ENCODE measurements at regions not wholly inside any gene's neighbourhood (a gene's known extent, or its start where the extent isn't known, plus 50 kb on each side); places are given as distances from the start of the nearest gene placed in this dataset.
A peak's percentile ranks its signal among the peaks of the same experiment; 100 is the strongest.

DNA sequence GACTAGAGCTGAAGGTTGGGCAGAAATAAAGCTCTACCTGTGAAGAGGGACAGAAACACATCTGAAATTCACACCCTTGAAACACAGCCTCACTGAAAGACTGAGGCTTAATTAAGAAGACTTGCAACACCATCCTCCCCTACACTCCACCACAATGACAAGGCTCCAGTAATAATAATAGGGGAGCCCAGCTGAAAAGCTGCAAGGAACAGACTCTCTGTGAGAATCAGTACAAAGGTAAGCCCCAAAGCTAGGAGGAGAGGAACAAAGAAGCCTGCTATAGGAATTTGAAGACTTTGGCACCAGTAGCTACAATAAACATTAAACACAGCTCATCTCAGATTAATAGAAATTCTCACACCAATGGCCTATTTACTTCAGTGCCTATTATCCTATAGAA is 176.9 kb downstream of the FAT3 start:
- H3K9me3 Mint-ChIP-seq, result peaks cover 8 to 22% of the 10 kb centered on the region in 2 experiments
- Histone ChIP-seq H3K4me2 (ENCODE audit: insufficient read depth, insufficient read length, low read length) (no peak overlapping the region), H3K14ac (ENCODE audit: insufficient read depth, low read length) (no peak overlapping the region)

More for the DNA sequence above, 176.9 kb downstream of the FAT3 start:
- peaks cover 34 to 42% of the 10 kb centered on the region in 2 experiments for H3K4me1 Mint-ChIP-seq
- no peak overlapping the region for H2BK5ac ChIP-seq (ENCODE audit: insufficient read length, low read length)
- no peak overlapping the region for H4K5ac ChIP-seq (ENCODE audit: insufficient read length, low read depth, low read length)
- no peaks in the 10 kb centered on the region for H3K79me1 ChIP-seq (ENCODE audit: insufficient read depth, low read depth, low read length, poor library complexity, severe bottlenecking)
- DNase-seq, result no peak
- H3K23me2 ChIP-seq (ENCODE audit: insufficient read length, low read depth, low read length, poor library complexity, severe bottlenecking), result no peaks in the 10 kb centered on the region
- H3K56ac ChIP-seq (ENCODE audit: insufficient read length, low read depth, low read length), result no peak overlapping the region
- H3K18ac ChIP-seq (ENCODE audit: insufficient read length, low read depth, low read length), result no peak overlapping the region
- no peak overlapping the region for H2BK12ac ChIP-seq (ENCODE audit: insufficient read length, low read depth, low read length)
- no peaks in the 10 kb centered on the region for H3K27me3 ChIP-seq (ENCODE audit: insufficient read depth, low read length)
- no peak overlapping the region for H3K27ac ChIP-seq (ENCODE audit: insufficient read length, low read depth, low read length)
- H3K36me3 Mint-ChIP-seq (ENCODE audit: insufficient read depth in 1 of 3, low read depth in 3 of 3), result peaks cover 20 to 28% (median 27%) of the 10 kb centered on the region in 3 experiments
- no peak overlapping the region for H3K23ac ChIP-seq (ENCODE audit: insufficient read length, low read depth, low read length)
- no peak overlapping the region for H3T11ph ChIP-seq (ENCODE audit: low read length)
- no peak overlapping the region for H3K4me3 Mint-ChIP-seq
- no peak overlapping the region for H4K8ac ChIP-seq (replicated peaks; ENCODE audit: insufficient read length, low read depth, low read length)
- H2BK15ac ChIP-seq (ENCODE audit: low read depth, low read length), result no peak overlapping the region
- H4K91ac ChIP-seq (ENCODE audit: insufficient read length, low read depth, low read length), result no peak overlapping the region
- H2BK120ac ChIP-seq (ENCODE audit: low read depth, low read length, poor library complexity, severe bottlenecking), result no peak overlapping the region
- H3K79me2 ChIP-seq (ENCODE audit: insufficient read depth, low read length), result peaks cover 5% of the 10 kb centered on the region; the same call in 1 of the 2 replicates
- no peaks in the 10 kb centered on the region for H4K20me1 ChIP-seq (ENCODE audit: control insufficient read depth, insufficient read depth, insufficient read length)
- peaks cover 4% of the 10 kb centered on the region for H3K9me3 ChIP-seq (ENCODE audit: control insufficient read depth, low read depth, low read length)
- H3K4ac ChIP-seq (ENCODE audit: low read depth, low read length), result no peak overlapping the region
- no peak overlapping the region for H2BK20ac ChIP-seq (ENCODE audit: low read depth, low read length, poor library complexity, severe bottlenecking)
- no peak overlapping the region for H3K9ac ChIP-seq (ENCODE audit: extremely low read depth, insufficient read length, low read length)
- H3K27ac Mint-ChIP-seq, result peak overlapping the region; percentile 63 to 97 (median 85); a peak in 6 of 7 replicates
- TF ChIP-seq, protein P1, sequence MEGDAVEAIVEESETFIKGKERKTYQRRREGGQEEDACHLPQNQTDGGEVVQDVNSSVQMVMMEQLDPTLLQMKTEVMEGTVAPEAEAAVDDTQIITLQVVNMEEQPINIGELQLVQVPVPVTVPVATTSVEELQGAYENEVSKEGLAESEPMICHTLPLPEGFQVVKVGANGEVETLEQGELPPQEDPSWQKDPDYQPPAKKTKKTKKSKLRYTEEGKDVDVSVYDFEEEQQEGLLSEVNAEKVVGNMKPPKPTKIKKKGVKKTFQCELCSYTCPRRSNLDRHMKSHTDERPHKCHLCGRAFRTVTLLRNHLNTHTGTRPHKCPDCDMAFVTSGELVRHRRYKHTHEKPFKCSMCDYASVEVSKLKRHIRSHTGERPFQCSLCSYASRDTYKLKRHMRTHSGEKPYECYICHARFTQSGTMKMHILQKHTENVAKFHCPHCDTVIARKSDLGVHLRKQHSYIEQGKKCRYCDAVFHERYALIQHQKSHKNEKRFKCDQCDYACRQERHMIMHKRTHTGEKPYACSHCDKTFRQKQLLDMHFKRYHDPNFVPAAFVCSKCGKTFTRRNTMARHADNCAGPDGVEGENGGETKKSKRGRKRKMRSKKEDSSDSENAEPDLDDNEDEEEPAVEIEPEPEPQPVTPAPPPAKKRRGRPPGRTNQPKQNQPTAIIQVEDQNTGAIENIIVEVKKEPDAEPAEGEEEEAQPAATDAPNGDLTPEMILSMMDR (conservative IDR thresholded peaks at IDR 0.05), result no peak
- no peak overlapping the region for H2AK5ac ChIP-seq (ENCODE audit: insufficient read length, low read length)
- H3K4me1 ChIP-seq (ENCODE audit: insufficient read depth, low read length), result peaks cover 13% of the 10 kb centered on the region; the same call in 1 of the 2 replicates
- no peak overlapping the region for H2AFZ ChIP-seq (ENCODE audit: low read length)
- no peaks in the 10 kb centered on the region for H3K27me3 Mint-ChIP-seq (ENCODE audit: low read depth)
